GM18517 (cell line): ENCODE measurements at regions not wholly inside any gene's neighbourhood (a gene's known extent, or its start where the extent isn't known, plus 50 kb on each side); places are given as distances from the start of the nearest gene placed in this dataset.
A peak's percentile ranks its signal among the peaks of the same experiment; 100 is the strongest.
"Not testable (repeated sequence)": the region's sequence is repeated elsewhere in the genome, so short reads cannot be mapped to it uniquely, and the experiment has no call there.

Experiments used
- ATAC-seq: cut with Tn5 transposase; IDR thresholded peaks from one replicate; pipeline ENCODE4 v1.9.1; 2021; ENCODE audit warnings: mild to moderate bottlenecking, moderate library complexity; ENCODE audit not compliant: unreplicated experiment

DNA sequence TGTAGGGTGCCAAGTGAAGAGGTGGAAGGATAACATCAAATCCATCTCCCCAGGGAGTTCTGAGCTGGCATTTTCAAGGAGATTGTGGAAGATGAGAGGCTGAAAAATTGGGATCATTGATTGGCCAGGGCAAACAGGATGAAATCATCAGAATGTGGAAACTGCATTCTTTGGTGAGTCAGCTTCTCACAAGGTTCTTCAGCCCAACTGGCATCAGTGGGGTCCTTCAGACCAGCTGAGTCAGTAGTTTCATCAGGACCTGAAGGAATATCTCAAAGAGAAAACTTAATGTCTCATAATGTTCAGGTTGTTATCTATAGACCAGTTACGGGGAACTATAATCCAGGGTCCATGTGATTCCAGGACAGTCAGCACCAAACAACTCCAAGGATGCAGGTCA lies 195.8 kb downstream of the HAO1 start:
- no peak for ATAC-seq

DNA sequence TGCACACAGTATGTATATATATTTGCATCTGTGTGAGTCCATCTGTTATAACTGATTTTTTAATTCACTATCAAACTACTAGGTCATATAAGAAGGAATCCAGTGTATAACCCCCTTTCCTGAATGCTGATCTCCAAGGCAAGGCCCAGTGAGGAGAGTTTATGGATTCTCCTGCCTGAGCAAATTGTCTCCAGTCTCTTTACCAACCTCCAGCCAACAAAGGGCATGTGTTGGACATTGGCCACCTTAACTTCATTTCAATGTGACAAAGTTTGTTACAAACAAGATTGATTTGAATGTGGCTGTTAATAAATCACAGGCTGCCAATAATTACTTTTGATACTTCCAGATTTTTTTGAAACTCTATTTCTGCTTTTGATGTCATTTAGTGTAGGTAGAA lies 191.6 kb downstream of the HAO1 start:
- ATAC-seq = no peak

DNA sequence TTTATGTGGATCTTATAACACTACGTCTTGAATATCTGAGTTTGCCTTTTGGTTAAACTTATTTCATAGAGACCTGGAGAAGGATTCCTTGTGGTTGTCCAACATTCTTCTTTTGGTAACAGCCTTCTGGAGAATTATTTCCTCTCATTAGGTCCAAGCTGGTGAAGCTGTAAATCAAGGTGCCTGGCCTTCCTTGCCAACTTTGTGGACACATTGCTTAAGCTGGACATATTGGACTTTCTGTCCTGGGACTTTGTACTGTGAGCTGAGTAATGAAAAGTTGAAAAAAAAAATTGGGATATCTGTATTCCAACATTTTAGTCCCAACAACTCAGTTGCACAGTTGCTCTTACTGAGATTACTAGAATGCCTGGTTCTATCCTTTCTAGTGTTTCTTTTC lies 186.2 kb downstream of the HAO1 start:
- ATAC-seq = no peak

DNA sequence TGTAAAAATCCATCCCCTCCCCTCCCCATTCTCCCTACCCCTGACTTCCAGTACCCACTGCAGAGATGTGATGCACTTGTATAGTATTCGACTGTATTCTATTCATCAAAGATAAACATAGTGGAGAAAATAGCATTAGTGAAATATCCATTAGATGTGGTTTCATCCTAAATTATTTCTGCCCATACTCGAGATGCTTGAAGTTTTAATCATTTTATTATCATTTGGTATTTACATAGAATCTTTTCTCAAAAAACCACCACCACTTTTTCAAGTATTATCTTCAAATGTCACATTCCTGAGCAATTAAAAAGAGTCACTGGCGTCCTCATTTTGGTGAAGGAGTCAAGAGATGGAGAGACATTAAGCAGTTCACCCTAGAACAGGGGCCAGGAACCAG lies 181.9 kb downstream of the HAO1 start:
- ATAC-seq = no peak

DNA sequence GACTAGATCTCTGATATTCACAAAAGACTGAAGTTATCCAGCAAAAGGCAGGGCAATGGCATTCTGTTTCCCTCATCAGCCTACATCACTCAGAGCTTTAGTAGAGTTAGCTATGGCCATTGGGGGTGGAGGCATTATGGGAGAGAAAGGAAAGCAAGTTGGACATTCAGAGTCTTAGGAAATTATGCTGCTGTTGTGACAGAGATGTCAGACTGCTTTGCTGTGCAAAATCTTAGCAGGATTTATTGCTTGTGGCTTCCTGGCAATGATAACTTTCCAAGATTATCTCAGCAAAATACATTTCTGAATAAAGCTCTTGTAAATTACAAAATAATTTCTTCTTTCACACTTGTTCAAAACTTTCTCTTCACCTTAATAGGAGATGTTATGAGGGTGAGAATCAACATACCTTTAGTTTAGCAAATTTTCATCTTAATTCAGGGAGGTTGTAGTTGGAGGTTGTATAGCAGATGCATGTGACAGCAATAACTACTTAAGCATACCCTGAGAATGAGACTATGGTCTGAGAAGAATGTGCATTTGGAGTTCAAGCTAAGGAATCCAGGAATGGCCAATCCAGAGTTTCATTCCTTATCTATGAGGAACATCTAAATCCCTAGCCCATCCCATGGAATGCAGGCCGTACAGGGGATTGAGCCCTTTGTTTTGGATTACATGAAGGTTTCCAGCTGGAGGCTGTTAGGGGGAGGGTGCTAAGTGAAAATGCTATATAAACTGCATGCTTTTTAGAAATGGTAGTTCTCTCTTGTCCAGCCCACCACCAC lies 179.8 kb downstream of the HAO1 start:
- no peak for ATAC-seq

DNA sequence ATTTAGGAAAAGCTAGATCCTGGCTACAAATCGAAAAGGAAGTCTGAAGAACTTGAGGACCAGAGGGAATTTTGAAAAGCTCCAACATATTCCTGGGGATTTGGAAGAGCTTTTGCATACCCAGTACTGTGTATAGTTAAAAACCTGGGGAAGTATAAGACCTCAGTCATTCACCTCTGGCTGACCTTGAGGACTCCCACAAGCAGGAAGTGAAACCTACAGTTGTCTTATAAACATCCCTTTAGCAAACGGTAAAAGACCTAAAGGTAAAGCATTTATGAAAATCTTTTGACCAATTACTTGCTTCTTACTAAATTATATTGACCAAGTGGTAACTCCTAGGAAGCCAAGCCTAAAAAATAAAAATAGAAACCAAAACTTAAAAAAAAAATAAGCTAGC lies 175.0 kb downstream of the HAO1 start:
- peak; percentile 93 for ATAC-seq

DNA sequence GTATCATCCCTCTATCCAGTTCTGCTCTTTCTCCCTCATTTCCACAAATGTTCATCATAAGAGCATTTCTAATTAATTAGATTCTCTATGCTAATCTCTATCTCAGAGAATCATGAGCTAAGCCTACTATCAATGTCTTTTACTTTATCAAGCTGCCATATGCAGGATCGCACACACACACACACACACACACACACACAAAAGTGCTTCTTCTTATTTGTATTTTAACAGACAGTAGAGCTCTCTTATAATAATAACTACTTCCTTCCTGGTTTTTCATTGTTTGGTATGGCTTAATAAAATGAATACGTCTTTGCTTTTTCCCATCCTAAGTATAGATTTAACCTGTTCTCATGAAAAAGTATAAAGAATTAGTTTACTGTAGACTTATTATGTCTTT lies 170.2 kb downstream of the HAO1 start:
- no peak for ATAC-seq

DNA sequence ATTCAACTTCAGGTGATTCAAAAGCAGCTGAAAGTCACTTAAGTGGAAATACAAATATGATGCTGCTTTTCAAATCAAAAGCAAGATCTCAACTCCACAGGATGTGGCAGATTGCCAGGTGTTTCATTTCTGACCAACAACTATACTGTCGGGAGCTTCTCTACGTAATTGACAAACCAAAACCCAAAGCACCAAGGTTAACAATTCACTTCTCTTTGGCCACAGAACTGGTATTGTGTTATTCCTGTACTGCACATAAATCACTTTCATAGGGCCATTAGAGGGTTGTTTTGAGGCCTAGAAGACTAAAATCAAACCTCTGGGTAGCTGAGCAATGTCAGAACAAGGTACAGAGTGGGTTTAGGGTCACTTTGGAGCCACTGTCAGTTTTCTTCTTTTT lies 169.7 kb downstream of the HAO1 start:
- peak; percentile 99 for ATAC-seq

DNA sequence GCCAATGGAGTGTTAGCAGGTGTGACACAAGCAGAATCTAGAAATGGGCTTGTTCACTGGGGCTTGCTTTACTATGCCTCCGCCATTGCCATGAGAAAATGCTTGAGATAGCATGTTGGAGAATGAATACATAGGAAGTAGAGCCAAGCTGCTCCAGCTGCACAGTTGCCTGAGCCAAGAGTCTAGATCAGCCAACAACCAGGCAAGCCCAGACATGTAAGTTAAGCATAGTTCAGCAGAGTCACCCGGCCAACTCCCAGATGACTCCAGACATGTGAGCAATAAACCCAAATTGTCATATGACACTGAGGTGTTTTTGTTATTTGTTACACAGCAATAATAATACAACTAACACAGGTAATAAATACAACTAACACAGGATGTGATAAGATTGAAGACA lies 167.9 kb downstream of the HAO1 start:
- ATAC-seq = no peak

DNA sequence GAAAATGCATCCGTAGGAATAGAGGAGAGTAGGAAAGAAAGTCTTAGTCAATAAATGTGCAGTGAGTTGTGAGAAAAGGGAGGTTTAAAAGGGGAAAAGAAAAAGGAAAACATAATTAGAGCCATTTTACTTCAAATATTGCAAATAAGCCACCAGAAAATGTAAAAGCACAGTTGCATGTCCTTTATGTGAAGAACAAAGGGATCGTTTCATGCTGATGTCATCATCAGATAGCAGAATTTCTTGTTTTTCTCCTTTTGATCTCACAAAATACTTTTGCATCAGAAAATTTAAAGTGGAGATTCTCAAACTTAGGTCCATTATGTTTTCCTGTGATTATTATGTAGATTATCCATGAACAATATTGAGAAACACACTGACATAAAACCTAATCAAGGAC lies 166.7 kb downstream of the HAO1 start:
- no peak for ATAC-seq

DNA sequence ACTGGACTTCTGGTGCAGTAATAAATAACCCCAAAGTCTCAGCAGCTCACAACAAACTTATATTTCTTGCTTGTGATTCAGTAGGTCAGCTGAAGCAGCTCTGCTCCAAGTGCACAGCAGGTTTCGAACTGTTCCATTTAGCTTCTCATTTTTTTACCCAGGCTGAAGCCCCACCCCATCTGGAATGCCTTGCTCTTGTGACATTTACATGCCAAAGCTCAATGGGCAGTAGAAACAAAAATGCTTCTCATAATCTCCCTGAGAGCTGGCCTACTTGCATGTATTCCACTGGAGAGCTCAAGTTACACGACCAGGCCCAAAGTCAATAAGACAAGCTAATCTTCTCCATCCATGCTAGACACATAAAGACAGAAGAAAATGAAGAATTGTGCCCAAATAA lies 165.2 kb downstream of the HAO1 start:
- no peak for ATAC-seq

DNA sequence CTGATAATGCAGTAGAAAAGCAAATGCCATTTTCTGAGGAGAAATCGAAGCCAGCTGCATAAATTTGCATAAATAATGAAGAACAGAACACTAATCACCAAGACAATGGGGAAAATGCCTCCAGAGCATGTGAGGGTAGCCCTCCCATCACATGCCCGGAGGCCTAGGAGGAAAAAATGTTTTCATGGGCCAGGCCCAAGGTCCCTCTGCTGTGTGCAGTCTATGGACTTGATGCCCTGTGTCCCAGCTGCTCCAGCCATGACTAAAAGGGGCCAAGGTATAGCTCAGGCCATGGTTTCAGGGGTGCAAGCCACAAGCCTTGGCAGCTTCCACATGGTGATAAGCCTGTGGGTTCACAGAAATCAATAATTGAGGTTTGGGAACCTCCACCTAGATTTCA lies 164.1 kb downstream of the HAO1 start:
- ATAC-seq = no peak

DNA sequence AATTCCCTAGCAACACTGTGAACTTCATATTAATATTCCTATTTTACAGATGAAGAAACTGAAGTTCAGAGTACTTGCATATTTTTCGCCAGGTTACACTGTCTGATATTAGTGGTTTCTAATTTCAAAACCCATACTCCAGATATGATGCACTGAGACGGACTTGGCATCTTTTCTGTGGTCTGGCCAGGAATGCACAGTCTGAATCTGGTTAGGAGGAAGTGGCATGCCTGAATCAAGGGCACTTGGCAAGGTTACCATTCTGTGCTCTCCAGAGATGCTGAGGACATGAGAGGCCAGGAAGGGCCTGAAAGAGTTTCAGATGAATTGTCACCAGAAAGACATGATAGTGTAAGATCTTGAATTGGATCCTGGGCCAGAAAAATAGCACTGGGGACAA lies 150.1 kb downstream of the HAO1 start:
- no peak for ATAC-seq

DNA sequence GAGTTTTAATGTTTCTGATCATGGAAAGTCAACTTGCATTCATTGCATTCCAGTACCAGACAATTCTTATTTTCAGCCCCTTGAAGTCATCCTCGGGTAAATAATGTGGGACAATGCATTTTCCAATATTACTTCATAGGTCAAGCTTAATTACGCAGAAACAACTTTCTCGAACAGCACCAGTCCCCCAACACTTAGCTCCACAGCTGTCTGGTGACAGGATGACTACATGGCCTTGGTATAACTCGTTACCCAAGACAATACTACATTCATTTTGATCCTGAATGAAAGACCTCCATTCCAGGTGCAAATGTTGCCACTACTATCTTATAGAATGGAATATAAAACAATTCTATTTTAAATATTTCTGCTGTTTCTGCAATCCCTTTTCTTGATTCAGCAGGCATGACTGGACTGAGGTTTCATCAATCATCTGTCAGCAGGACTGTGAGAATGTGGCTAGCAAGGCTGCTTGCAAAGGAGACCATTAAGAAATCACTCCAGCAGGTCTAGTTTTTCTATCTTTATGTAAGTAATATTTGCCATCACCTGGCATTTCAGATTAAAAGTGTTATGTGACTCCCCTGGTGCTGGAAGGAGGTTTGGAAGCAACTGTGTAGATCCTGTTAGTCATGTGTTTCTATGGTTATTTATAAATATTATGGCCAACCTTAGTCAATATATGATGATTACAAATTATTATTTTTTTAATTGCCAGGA lies 147.9 kb downstream of the HAO1 start:
- no peak for ATAC-seq

DNA sequence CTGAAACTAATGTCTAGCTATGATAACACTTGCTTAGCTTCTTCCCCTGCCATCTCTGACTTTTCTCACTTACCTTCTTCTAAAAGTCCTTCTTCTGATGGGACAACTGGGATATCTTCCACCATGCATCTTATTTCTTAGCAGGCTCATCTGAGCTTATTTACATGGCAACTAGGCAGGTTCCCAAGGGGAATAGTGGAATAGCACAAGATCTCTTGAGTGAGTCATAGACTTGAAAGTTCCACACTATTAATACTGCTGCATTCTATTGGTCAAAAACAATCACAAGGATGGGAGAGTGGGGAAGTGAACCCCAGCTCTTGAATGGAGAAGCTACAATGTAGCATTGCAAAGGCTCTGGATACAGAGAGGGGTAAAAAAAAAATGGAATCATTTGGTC lies 142.1 kb downstream of the HAO1 start:
- no peak for ATAC-seq

DNA sequence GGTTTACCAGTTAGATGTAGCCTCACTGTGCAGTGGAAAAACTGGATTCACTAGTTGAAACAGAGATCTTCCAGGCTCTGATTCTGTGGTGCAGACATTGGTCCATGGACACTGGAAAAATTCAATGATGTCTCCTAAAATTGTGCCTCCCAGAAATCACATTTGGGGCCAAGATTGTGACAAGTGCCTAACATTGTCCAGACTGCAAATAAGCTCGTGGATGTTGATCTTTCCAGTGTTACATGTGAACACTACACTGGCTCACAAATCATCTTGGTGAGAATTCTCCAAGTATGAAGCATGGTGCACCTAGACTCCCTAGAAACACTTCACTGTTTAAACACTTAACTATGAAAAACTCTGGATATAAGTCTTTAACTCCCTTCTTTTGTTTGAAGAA lies 140.4 kb downstream of the HAO1 start:
- no peak for ATAC-seq

DNA sequence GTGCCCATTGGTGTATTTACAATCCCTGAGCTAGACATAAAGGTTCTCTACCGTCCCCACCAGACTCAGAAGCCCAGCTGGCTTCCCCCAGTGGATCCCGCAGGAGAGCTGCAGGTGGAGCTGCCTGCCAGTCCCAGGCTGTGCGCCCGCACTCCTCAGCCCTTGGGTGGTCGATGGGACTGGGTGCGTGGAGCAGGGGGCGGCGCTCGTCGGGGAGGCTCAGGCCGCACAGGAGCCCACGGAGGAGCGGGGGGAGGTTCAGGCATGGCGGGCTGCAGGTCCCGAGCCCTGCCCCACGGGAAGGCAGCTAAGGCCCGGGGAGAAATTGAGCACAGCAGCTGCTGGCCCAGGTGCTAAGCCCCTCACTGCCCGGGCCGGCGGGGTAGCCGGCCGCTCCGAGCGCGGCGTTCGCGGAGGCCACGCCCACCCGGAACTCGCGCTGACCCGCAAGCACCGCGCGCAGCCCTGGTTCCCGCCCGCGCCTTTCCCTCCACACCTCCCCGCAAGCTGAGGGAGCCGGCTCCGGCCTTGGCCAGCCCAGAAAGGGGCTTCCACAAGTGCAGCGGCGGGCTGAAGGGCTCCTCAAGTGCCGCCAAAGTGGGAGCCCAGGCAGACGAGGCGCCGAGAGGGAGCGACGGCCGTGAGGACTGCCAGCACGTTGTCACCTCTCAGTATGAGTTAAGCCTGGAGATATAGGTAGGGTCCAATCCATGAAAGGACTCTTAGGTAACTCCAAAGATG lies 136.7 kb downstream of the HAO1 start:
- not testable (repeated sequence) for ATAC-seq

DNA sequence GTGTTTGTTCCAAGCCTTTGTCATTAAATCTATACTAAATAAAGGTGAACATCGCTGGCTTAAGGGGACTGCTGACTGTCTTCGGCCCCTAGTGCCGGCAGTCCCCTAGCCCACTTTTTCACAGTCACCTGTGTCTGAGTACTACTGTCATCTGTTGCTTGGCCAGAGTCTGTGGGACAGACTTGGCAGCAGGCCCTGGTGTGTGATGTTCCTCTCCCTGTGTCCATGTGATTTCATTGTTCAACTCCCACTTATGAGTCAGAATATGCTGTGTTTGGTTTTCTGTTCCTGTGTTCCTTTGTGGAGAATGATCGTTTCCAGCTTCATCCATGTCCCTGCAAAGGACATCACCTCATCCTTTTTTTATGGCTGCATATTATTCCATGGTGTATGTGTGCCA lies 133.4 kb downstream of the HAO1 start:
- no peak for ATAC-seq

DNA sequence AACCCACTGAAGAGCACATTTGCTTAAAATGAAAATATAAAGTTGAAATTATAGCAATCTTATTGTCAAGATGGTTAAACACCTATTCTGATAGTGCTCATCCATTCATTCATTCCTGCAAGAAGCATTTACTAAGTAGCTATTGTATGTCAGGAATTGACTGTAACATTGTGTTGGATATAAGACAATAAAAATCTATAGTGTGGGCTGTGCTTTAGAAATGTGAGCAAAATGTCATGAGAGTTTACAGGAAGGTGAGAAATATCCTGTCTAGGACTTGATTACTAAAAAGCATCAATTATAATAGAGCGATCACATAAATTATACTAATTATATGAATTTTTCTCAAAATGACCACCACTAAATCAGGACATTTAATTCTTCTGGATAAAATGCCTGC lies 123.0 kb downstream of the HAO1 start:
- no peak for ATAC-seq

DNA sequence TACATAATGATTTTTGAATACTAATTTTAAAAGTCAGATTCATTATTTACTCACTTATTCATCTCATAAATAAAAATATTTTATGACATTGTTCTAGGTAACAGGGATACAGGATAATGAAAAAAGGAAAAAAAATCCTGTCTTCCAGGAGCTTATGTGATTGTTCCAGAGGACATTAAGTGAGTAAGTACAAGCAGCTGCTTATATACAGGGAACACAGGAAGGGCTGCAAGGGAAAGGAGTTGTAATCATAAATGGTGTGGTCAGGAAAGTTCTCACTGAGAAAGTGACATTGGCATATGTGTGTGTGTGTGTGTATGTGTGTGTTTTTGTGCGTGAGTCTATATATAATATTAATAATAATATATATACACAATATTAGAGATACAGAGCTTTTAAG lies 121.8 kb downstream of the HAO1 start:
- no peak for ATAC-seq

DNA sequence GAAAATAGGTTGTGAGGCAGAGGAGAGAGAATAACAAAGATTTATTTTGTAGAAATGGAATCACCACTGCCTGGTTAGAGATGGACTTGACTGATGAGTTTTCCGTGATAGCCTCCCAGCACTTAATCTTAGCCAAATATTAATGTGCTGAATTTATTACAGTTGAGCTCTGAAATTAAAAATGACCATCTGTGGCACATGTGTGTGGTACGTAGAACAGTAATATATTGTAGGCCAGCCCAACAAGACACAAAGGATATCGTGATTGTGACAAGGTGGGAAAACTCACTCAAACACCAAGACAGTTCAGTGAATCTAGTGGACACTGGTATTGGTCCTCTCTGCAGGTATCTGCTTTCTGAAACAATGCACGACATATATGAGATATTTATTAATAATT lies 119.4 kb downstream of the HAO1 start:
- ATAC-seq = no peak

DNA sequence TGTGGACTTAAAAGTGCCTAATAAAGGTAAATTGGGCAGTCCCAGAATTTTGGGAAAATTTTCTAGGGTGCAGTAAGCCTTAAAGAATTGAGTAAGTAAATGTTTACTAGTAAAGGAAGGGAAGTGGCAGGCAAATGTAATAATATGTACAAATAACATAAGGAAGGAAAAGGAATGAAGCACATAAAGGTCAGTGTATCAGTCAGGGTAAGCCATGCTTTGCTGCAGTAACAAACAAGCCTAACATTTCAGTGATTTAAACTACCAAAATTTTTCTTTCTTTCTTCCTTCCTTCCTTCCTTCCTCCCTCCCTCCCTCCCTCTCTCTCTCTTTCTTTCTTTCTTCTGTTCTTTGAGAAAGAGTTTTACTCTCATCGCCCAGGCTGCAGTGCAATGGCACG lies 117.5 kb downstream of the HAO1 start:
- no peak for ATAC-seq
